SK-N-SH (cell line): ENCODE measurements at regions not wholly inside any gene's neighbourhood (a gene's known extent, or its start where the extent isn't known, plus 50 kb on each side); places are given as distances from the start of the nearest gene placed in this dataset.

Experiments used
- CTCF ChIP-seq: fragments of 200-600 bp; sonication (generic); IDR thresholded peaks from 2 replicates; pipeline ENCODE4 v1.6.1; 2017; ENCODE audit warnings: antibody characterized with exemption, mild to moderate bottlenecking, moderate library complexity
- EZH2phosphoT487 ChIP-seq: fragments of 200-600 bp; sonication (generic); IDR thresholded peaks from 2 replicates; pipeline ENCODE4 v1.6.1; 2017; ENCODE audit warnings: low read depth, mixed run types, mild to moderate bottlenecking, antibody characterized with exemption, moderate library complexity, borderline replicate concordance
- POLR2AphosphoS5 ChIP-seq: IDR thresholded peaks from 2 replicates; pipeline ENCODE4 v1.6.1; 2012; ENCODE audit warnings: low read depth, low read length
- RAD21 ChIP-seq: IDR thresholded peaks from 2 replicates; pipeline ENCODE4 v1.6.1; 2012; ENCODE audit warnings: mild to moderate bottlenecking, low read length
- RCOR1 ChIP-seq: fragments of 150-350 bp; IDR thresholded peaks from 2 replicates; pipeline ENCODE4 v1.6.1; 2017; ENCODE audit warnings: antibody characterized with exemption, low read length
- REST ChIP-seq: IDR thresholded peaks from 2 replicates; pipeline ENCODE4 v1.6.1; 2012; ENCODE audit warnings: mild to moderate bottlenecking, low read depth, low read length, moderate library complexity
- TAF1 ChIP-seq: IDR thresholded peaks from 2 replicates; pipeline ENCODE4 v1.6.1; 2012; ENCODE audit warnings: low read depth, mild to moderate bottlenecking, low read length, moderate library complexity, borderline replicate concordance
- USF2 ChIP-seq: fragments of 150-350 bp; IDR thresholded peaks from 2 replicates; pipeline ENCODE4 v1.6.1; 2017; ENCODE audit warnings: antibody characterized with exemption, low read length, low read depth, borderline replicate concordance

- no peak for TF ChIP-seq CTCF
- TF ChIP-seq USF2: no peak
- TF ChIP-seq RCOR1: no peak
- no peak for TF ChIP-seq RAD21
- TF ChIP-seq TAF1: no peak
- TF ChIP-seq POLR2AphosphoS5: no peak
- TF ChIP-seq REST: no peak
- TF ChIP-seq EZH2phosphoT487: no peak
Measured at GRCh38 chr2:210899131-210899530, 342.7 kb downstream of the CPS1 start.
